Mesenchymal stem cell (in vitro differentiated cells and primary cell): ENCODE measurements at regions not wholly inside any gene's neighbourhood (a gene's known extent, or its start where the extent isn't known, plus 50 kb on each side); places are given as distances from the start of the nearest gene placed in this dataset.

ENCODE experiments used
- DNase-seq: peaks from one replicate; pipeline ENCODE4 v3.0.0-alpha.2; 2013
- H2AFZ ChIP-seq: one replicate; pipeline ENCODE4 v1.6.1; 2013; ENCODE audit warnings: low read depth, mild to moderate bottlenecking, control low read depth, inconsistent platforms, low read length, moderate library complexity
- H2AK5ac ChIP-seq: 2 replicates; pipeline ENCODE4 v1.6.1; 2013; ENCODE audit warnings: low read length, moderate library complexity, mild to moderate bottlenecking, inconsistent platforms; ENCODE audit not compliant: severe bottlenecking
- H2BK120ac ChIP-seq: one replicate; pipeline ENCODE4 v1.6.1; 2013; ENCODE audit warnings: low read depth, mild to moderate bottlenecking, inconsistent platforms, low read length, moderate library complexity
- H2BK12ac ChIP-seq, 2 experiments: one replicate each; pipeline ENCODE4 v1.6.1; 2013; ENCODE audit warnings: inconsistent platforms in 2 of 2, low read length in 2 of 2, mild to moderate bottlenecking in 2 of 2, moderate library complexity in 2 of 2, control low read depth in 1 of 2
- H2BK15ac ChIP-seq: one replicate; pipeline ENCODE4 v1.6.1; 2013; ENCODE audit warnings: mild to moderate bottlenecking, low read depth, inconsistent platforms; ENCODE audit not compliant: poor library complexity, severe bottlenecking
- H2BK5ac ChIP-seq: 2 replicates; pipeline ENCODE4 v1.6.1; 2013; ENCODE audit warnings: low read depth, mild to moderate bottlenecking, low read length, control low read depth, inconsistent platforms; ENCODE audit not compliant: poor library complexity, severe bottlenecking
- H3K14ac ChIP-seq, 2 experiments: one replicate each; pipeline ENCODE4 v1.6.1; 2013; ENCODE audit warnings: inconsistent platforms in 2 of 2, low read length in 2 of 2, control low read depth in 1 of 2, mild to moderate bottlenecking in 1 of 2, moderate library complexity in 1 of 2
- H3K18ac ChIP-seq, 2 experiments: one replicate each; pipeline ENCODE4 v1.6.1; 2013; ENCODE audit warnings: inconsistent platforms in 2 of 2, low read length in 2 of 2, control low read depth in 1 of 2, low read depth in 1 of 2, mild to moderate bottlenecking in 1 of 2
- H3K23ac ChIP-seq, 2 experiments: one replicate each; pipeline ENCODE4 v1.6.1; 2013; ENCODE audit warnings: inconsistent platforms in 2 of 2, low read length in 2 of 2, mild to moderate bottlenecking in 2 of 2, moderate library complexity in 2 of 2, control low read depth in 1 of 2
- H3K27ac ChIP-seq: 2 replicates; pipeline ENCODE4 v1.5.1; 2013; ENCODE audit warnings: mild to moderate bottlenecking, moderate library complexity, low read length, control low read depth, inconsistent platforms; ENCODE audit not compliant: poor library complexity, severe bottlenecking
- H3K27me3 ChIP-seq, 2 experiments: 2 replicates each; pipeline versions ENCODE4 v1.6.1 to v1.7.0; 2013; ENCODE audit warnings: low read length in 2 of 2, mild to moderate bottlenecking in 2 of 2, moderate library complexity in 2 of 2, control low read depth in 1 of 2, inconsistent platforms in 1 of 2; ENCODE audit not compliant: control insufficient read depth in 1 of 2, insufficient read depth in 1 of 2
- H3K36me3 ChIP-seq, 2 experiments: 2 replicates each; pipeline versions ENCODE4 v1.6.1 to v1.7.0; 2013; ENCODE audit warnings: low read length in 2 of 2, control low read depth in 1 of 2, inconsistent platforms in 1 of 2, low read depth in 1 of 2, mild to moderate bottlenecking in 1 of 2; ENCODE audit not compliant: insufficient read depth in 2 of 2, control insufficient read depth in 1 of 2
- H3K4ac ChIP-seq, 2 experiments: one replicate each; pipeline ENCODE4 v1.6.1; 2013; ENCODE audit warnings: inconsistent platforms in 2 of 2, low read length in 2 of 2, mild to moderate bottlenecking in 2 of 2, moderate library complexity in 2 of 2, control low read depth in 1 of 2, low read depth in 1 of 2
- H3K4me1 ChIP-seq: 2 replicates; pipeline ENCODE4 v1.6.1; 2013; ENCODE audit warnings: low read depth, low read length, control low read depth; ENCODE audit not compliant: control insufficient read depth, insufficient read depth
- H3K4me2 ChIP-seq: 2 replicates; pipeline ENCODE4 v1.6.1; 2013; ENCODE audit warnings: low read length, mild to moderate bottlenecking, inconsistent platforms; ENCODE audit not compliant: poor library complexity, severe bottlenecking
- H3K4me3 ChIP-seq, 2 experiments: 2 replicates each; pipeline versions ENCODE4 v1.5.1 to v1.7.0; 2013; ENCODE audit warnings: low read length in 2 of 2, mild to moderate bottlenecking in 2 of 2, control low read depth in 1 of 2, low read depth in 1 of 2; ENCODE audit not compliant: insufficient read depth in 1 of 2
- H3K79me1 ChIP-seq: replicated peaks from 2 replicates; pipeline ENCODE4 v1.6.1; 2013; ENCODE audit warnings: mild to moderate bottlenecking, control low read depth, low read length, inconsistent platforms; ENCODE audit not compliant: poor library complexity, severe bottlenecking
- H3K9ac ChIP-seq: 2 replicates; pipeline ENCODE4 v1.7.0; 2013; ENCODE audit warnings: mild to moderate bottlenecking, low read length, moderate library complexity
- H3K9me3 ChIP-seq: 2 replicates; pipeline ENCODE4 v1.7.0; 2013; ENCODE audit warnings: mild to moderate bottlenecking, low read length; ENCODE audit not compliant: control insufficient read depth
- H4K8ac ChIP-seq: one replicate; pipeline ENCODE4 v1.6.1; 2013; ENCODE audit warnings: inconsistent platforms, mild to moderate bottlenecking, low read length, moderate library complexity
- H4K91ac ChIP-seq: one replicate; pipeline ENCODE4 v1.6.1; 2013; ENCODE audit warnings: mild to moderate bottlenecking, low read length, inconsistent platforms
- WGBS: methylation state at CpG from one replicate; pipeline ENCODE4 v1.1.7; 2013; ENCODE audit warnings: mixed read lengths; 5-methylcytosine and 5-hydroxymethylcytosine counted together

DNA sequence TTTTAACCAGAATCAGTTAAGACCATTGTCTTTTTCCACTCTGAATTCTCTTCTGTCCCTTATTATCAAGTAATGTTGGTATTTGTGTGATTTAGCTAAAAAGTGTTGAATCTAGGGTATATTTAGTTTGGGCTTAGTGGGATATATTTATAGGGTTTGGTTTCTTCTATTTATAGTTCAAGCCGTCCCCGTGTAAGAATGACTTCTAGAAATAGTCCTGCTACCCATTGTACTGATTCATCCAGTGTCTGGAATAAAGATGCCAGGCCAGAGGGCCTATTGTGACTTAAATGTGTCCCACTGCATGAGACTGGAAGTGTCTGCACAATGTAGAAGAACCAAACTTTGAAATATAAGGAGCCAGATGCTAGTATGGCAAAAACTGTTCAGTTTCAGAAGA, 364.8 kb downstream of the TNS1 start:
- Histone ChIP-seq H3K18ac (no peak overlapping the region), H3K4me2 (no peak overlapping the region), H3K36me3 (no peaks in the 10 kb centered on the region), H4K8ac (no peak overlapping the region), H3K4ac (no peak overlapping the region), H2BK120ac (no peak overlapping the region), H3K79me1 (no peaks in the 10 kb centered on the region), H3K27ac (no peak overlapping the region), H3K27me3 (peaks cover 0 to 4% of the 10 kb centered on the region in 2 experiments), H3K9me3 (no peaks in the 10 kb centered on the region), H3K23ac (no peak overlapping the region), H2BK15ac (no peak overlapping the region), H4K91ac (no peak overlapping the region), H3K4me1 (no peaks in the 10 kb centered on the region), H3K9ac (no peak overlapping the region), H2AFZ (no peak overlapping the region), H3K14ac (no peak overlapping the region), H2BK5ac (no peak overlapping the region), H3K4me3 (no peak overlapping the region), H2AK5ac (no peak overlapping the region), H2BK12ac (no peak overlapping the region)
- 75% methylated on average over 2 of the region's 2 CpGs for WGBS
- no peak for DNase-seq

DNA sequence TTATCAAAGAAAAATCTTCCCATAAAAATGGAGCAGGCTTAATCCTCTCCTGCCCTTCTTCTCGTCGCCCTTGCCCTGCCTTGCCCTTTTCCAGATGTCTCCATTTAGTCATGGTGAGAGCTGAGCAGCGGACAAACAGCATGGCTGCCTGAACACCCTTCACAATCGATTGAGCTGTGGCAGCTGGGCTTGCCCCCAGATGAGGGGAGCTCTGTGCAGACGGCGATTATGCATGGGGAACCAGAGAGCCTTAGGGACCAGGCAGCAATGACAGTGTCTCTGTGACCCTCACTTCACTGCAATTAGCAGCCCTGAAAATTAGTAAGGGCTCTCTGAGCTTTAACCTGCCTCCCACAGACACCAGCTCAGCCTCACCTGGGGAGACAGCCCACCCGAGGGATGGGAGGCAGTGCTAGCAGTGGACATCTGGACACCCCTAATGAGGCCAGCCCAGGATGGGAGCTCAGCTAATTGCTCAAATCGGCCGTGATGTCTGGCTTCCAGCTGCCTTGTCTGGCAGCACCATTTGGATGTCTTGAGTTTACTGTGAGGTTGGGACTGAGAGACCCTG, 365.7 kb downstream of the TNS1 start:
- no peak overlapping the region for H4K91ac ChIP-seq
- no peaks in the 10 kb centered on the region for H3K79me1 ChIP-seq
- H3K27ac ChIP-seq = no peak overlapping the region
- no peak overlapping the region for H3K4me2 ChIP-seq
- H2AK5ac ChIP-seq = no peak overlapping the region
- H4K8ac ChIP-seq = no peak overlapping the region
- no peak overlapping the region for H3K9ac ChIP-seq
- H3K18ac ChIP-seq = no peak overlapping the region
- no peak overlapping the region for H2AFZ ChIP-seq
- H3K9me3 ChIP-seq = no peaks in the 10 kb centered on the region
- WGBS = 73% methylated on average over 9 of the region's 9 CpGs
- H2BK15ac ChIP-seq = no peak overlapping the region
- peaks cover 0 to 6% of the 10 kb centered on the region in 2 experiments for H3K27me3 ChIP-seq
- H3K14ac ChIP-seq = no peak overlapping the region
- H3K4me1 ChIP-seq = no peaks in the 10 kb centered on the region
- DNase-seq = no peak
- no peak overlapping the region for H3K4me3 ChIP-seq
- no peak overlapping the region for H3K4ac ChIP-seq
- H3K36me3 ChIP-seq = no peaks in the 10 kb centered on the region
- no peak overlapping the region for H2BK5ac ChIP-seq
- no peak overlapping the region for H2BK12ac ChIP-seq
- no peak overlapping the region for H2BK120ac ChIP-seq
- H3K23ac ChIP-seq = no peak overlapping the region

DNA sequence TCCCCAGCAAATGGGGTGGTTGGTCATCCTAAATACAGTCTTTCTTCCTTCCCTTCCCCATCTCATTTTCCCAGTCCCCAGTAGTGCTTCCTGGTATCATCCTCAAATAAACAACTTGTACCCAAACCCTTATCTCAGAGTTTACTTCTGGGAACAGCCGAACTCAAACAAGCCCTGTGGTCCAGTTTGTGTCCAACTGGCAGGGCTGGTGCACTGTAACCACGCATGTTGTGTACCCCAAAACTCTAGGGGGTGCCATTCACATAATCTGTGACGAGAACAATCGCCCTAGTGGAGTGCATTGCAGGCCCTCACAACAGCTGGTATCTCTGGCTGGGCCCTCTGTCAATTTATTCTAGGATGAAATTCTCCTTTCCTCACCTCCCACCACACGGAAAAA, 366.2 kb downstream of the TNS1 start:
- Histone ChIP-seq H3K4me2 (no peak overlapping the region), H2BK15ac (no peak overlapping the region), H2AK5ac (no peak overlapping the region), H3K4me1 (no peaks in the 10 kb centered on the region), H3K9ac (no peak overlapping the region), H2BK5ac (no peak overlapping the region), H3K79me1 (no peaks in the 10 kb centered on the region), H2BK12ac (peak overlapping the region in 1 of 2 experiments; percentile 29), H3K18ac (no peak overlapping the region), H4K91ac (no peak overlapping the region), H2AFZ (no peak overlapping the region), H3K27ac (no peak overlapping the region), H3K9me3 (no peaks in the 10 kb centered on the region), H3K14ac (peak overlapping the region in 1 of 2 experiments; percentile 51), H3K36me3 (no peaks in the 10 kb centered on the region), H3K4ac (no peak overlapping the region), H2BK120ac (no peak overlapping the region), H3K4me3 (no peak overlapping the region), H4K8ac (no peak overlapping the region), H3K27me3 (peaks cover 0 to 9% of the 10 kb centered on the region in 2 experiments), H3K23ac (no peak overlapping the region)
- DNase-seq = no peak
- WGBS = 81% methylated on average over 5 of the region's 5 CpGs

DNA sequence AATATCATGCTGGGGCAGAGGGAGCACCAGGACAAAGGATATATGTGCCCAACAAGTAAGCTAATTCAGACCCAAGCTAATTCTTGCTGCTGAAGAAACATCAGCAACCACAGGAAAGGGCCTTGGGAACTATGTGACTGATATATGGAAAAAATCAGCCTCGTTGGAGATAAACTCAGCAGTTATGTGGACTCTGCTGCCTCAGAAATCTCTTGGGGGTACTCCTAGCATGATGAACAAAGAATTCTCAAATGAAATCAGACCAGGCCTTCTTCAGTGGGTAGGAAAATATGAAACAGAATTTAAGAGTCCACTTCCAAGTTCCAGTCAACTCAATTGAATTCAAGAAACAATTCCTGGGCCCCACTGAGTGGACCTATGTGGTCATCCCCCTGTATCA, 367.9 kb downstream of the TNS1 start:
- Histone ChIP-seq H3K4me2 (no peak overlapping the region), H2BK5ac (no peak overlapping the region), H3K27me3 (peaks cover 8 to 13% of the 10 kb centered on the region in 2 experiments), H3K27ac (no peak overlapping the region), H2AK5ac (no peak overlapping the region), H3K9me3 (no peaks in the 10 kb centered on the region), H3K79me1 (no peaks in the 10 kb centered on the region), H3K36me3 (no peaks in the 10 kb centered on the region), H4K8ac (no peak overlapping the region), H2BK15ac (no peak overlapping the region), H3K23ac (no peak overlapping the region), H2AFZ (no peak overlapping the region), H3K4me1 (no peaks in the 10 kb centered on the region), H3K4me3 (no peak overlapping the region), H2BK12ac (no peak overlapping the region), H3K14ac (no peak overlapping the region), H3K4ac (no peak overlapping the region), H2BK120ac (no peak overlapping the region), H3K18ac (no peak overlapping the region), H4K91ac (no peak overlapping the region), H3K9ac (no peak overlapping the region)
- no peak for DNase-seq
- 64% methylated on average over 1 of the region's 1 CpG for WGBS
